H7 (cell line): ENCODE measurements at regions not wholly inside any gene's neighbourhood (a gene's known extent, or its start where the extent isn't known, plus 50 kb on each side); places are given as distances from the start of the nearest gene placed in this dataset.
"Not testable (repeated sequence)": the region's sequence is repeated elsewhere in the genome, so short reads cannot be mapped to it uniquely, and the experiment has no call there.

Experiments
- DNase-seq: peaks from one replicate; pipeline ENCODE4 v3.0.0; 2012
- H3K27me3 ChIP-seq: 2 replicates; pipeline ENCODE4 v1.6.0; 2011; ENCODE audit warnings: mild to moderate bottlenecking, low read length; ENCODE audit not compliant: control insufficient read depth, insufficient read depth
- H3K36me3 ChIP-seq: replicated peaks from 2 replicates; pipeline ENCODE4 v1.5.1; 2011; ENCODE audit warnings: low read length; ENCODE audit not compliant: control insufficient read depth, insufficient read depth
- H3K4me3 ChIP-seq: 2 replicates; pipeline ENCODE4 v1.5.1; 2011; ENCODE audit warnings: low read depth, mild to moderate bottlenecking, control low read depth, low read length, moderate library complexity; ENCODE audit not compliant: insufficient read depth

- Histone ChIP-seq H3K27me3 (no peaks in the 10 kb centered on the region), H3K4me3 (no peak overlapping the region), H3K36me3 (no peaks in the 10 kb centered on the region)
- DNase-seq = no peak
Observed at GRCh38 chr6:20263059-20263458, 50.8 kb upstream of the MBOAT1 start.

GRCh38 chr6:20265842-20266241 lies 53.6 kb upstream of the MBOAT1 start:
- H3K27me3 ChIP-seq = no peaks in the 10 kb centered on the region
- no peak overlapping the region for H3K4me3 ChIP-seq
- H3K36me3 ChIP-seq = no peaks in the 10 kb centered on the region
- DNase-seq = no peak

- H3K36me3 ChIP-seq = no peaks in the 10 kb centered on the region
- H3K4me3 ChIP-seq = no peak overlapping the region
- no peaks in the 10 kb centered on the region for H3K27me3 ChIP-seq
- peak; percentile 17 for DNase-seq
Observed at GRCh38 chr6:20266851-20267608, 54.8 kb upstream of the MBOAT1 start.

GRCh38 chr6:20269181-20269580 lies 56.9 kb upstream of the MBOAT1 start:
- no peaks in the 10 kb centered on the region for H3K27me3 ChIP-seq
- H3K36me3 ChIP-seq = no peaks in the 10 kb centered on the region
- H3K4me3 ChIP-seq = no peak overlapping the region
- DNase-seq = no peak

GRCh38 chr6:20271818-20272217 lies 59.5 kb upstream of the MBOAT1 start:
- H3K27me3 ChIP-seq = no peaks in the 10 kb centered on the region
- no peaks in the 10 kb centered on the region for H3K36me3 ChIP-seq
- H3K4me3 ChIP-seq = no peak overlapping the region
- DNase-seq = no peak

- Histone ChIP-seq H3K4me3 (no peak overlapping the region), H3K36me3 (no peaks in the 10 kb centered on the region), H3K27me3 (no peaks in the 10 kb centered on the region)
- DNase-seq = no peak
Observed at GRCh38 chr6:20274137-20274536, 61.9 kb upstream of the MBOAT1 start.

- not testable (repeated sequence) for H3K4me3 ChIP-seq, DNase-seq, H3K27me3 ChIP-seq, H3K36me3 ChIP-seq
Observed at GRCh38 chr6:20275837-20276236, 63.6 kb upstream of the MBOAT1 start.

- not testable (repeated sequence) for H3K4me3 ChIP-seq, DNase-seq, H3K27me3 ChIP-seq, H3K36me3 ChIP-seq
Observed at GRCh38 chr6:20277724-20278123, 65.5 kb upstream of the MBOAT1 start.

- Histone ChIP-seq H3K36me3 (no peaks in the 10 kb centered on the region), H3K4me3 (no peak overlapping the region), H3K27me3 (no peaks in the 10 kb centered on the region)
- DNase-seq = no peak
Observed at GRCh38 chr6:20279051-20279450, 66.8 kb upstream of the MBOAT1 start.

GRCh38 chr6:20279608-20280287 lies 67.5 kb upstream of the MBOAT1 start:
- Histone ChIP-seq H3K27me3 (no peaks in the 10 kb centered on the region), H3K36me3 (no peaks in the 10 kb centered on the region), H3K4me3 (no peak overlapping the region)
- no peak for DNase-seq

GRCh38 chr6:20280288-20280621 lies 68.0 kb upstream of the MBOAT1 start:
- no peak for DNase-seq
- Histone ChIP-seq H3K4me3 (no peak overlapping the region), H3K36me3 (no peaks in the 10 kb centered on the region), H3K27me3 (no peaks in the 10 kb centered on the region)

- Histone ChIP-seq H3K36me3 (no peaks in the 10 kb centered on the region), H3K4me3 (no peak overlapping the region), H3K27me3 (no peaks in the 10 kb centered on the region)
- no peak for DNase-seq
Observed at GRCh38 chr6:20284672-20285071, 72.4 kb upstream of the MBOAT1 start.

- Histone ChIP-seq H3K36me3 (no peaks in the 10 kb centered on the region), H3K4me3 (no peak overlapping the region), H3K27me3 (no peaks in the 10 kb centered on the region)
- no peak for DNase-seq
Observed at GRCh38 chr6:20286968-20287565, 74.8 kb upstream of the MBOAT1 start.

- Histone ChIP-seq H3K4me3 (no peak overlapping the region), H3K27me3 (no peaks in the 10 kb centered on the region), H3K36me3 (no peaks in the 10 kb centered on the region)
- peak; percentile 73 for DNase-seq
Observed at GRCh38 chr6:20291764-20292580, 79.7 kb upstream of the MBOAT1 start.
